ENCODE measurements at regions not wholly inside any gene's neighbourhood (a gene's known extent, or its start where the extent isn't known, plus 50 kb on each side); places are given as distances from the start of the nearest gene placed in this dataset.

DNA sequence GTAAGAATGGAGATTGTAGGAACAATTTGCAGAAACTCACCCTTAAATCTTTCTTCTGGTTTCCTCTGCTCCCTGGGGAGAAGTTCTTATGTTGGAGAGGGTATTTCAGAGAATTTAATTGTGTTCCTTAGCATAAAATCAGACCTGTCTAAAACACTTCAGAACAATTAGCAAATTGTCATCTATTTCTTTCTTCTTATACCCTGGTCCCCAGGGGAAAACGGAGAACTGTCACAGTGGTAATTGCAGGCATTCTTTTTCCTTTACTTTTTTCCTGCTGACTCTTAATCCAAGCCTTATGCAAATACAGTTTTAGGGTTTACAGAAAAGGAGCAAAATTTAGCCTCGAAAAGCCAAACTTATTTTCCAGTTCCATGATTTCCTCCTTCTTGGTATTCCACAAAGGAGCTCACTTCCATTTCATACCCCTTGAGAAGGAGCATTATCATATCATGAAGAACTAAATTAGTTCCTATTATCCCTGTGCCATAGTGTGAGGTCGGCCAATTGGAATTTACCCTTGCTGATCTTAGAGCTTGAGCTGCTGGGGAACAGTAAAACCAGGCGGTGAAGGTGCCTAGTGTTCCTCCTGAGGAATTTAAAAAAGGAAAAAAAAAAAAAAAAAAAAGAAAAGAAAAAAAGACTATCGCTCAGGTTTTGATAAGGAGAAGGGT, 173.8 kb downstream of the IL15 start:
- H3K4me1 Mint-ChIP-seq = peaks cover 26% of the 10 kb centered on the region
- CTCF ChIA-PET = interaction anchor here (1.4 kb wide), 1 partner anchor 156 kb away, joined by 4 read pairs; no protein-coding TSS in a partner anchor
- no peak overlapping the region for H3K4me3 Mint-ChIP-seq
- H3K36me3 Mint-ChIP-seq = no peaks in the 10 kb centered on the region
- H3K9me3 Mint-ChIP-seq = no peaks in the 10 kb centered on the region
- TF ChIP-seq, protein P1, sequence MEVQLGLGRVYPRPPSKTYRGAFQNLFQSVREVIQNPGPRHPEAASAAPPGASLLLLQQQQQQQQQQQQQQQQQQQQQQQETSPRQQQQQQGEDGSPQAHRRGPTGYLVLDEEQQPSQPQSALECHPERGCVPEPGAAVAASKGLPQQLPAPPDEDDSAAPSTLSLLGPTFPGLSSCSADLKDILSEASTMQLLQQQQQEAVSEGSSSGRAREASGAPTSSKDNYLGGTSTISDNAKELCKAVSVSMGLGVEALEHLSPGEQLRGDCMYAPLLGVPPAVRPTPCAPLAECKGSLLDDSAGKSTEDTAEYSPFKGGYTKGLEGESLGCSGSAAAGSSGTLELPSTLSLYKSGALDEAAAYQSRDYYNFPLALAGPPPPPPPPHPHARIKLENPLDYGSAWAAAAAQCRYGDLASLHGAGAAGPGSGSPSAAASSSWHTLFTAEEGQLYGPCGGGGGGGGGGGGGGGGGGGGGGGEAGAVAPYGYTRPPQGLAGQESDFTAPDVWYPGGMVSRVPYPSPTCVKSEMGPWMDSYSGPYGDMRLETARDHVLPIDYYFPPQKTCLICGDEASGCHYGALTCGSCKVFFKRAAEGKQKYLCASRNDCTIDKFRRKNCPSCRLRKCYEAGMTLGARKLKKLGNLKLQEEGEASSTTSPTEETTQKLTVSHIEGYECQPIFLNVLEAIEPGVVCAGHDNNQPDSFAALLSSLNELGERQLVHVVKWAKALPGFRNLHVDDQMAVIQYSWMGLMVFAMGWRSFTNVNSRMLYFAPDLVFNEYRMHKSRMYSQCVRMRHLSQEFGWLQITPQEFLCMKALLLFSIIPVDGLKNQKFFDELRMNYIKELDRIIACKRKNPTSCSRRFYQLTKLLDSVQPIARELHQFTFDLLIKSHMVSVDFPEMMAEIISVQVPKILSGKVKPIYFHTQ (CRISPR knock-in tag; IDR thresholded peaks at IDR 0.05) = no peak
- TF ChIP-seq FOXP1 (CRISPR knock-in tag; IDR thresholded peaks at IDR 0.05; ENCODE audit: borderline replicate concordance) = no peak
- TF ChIP-seq, protein P2, sequence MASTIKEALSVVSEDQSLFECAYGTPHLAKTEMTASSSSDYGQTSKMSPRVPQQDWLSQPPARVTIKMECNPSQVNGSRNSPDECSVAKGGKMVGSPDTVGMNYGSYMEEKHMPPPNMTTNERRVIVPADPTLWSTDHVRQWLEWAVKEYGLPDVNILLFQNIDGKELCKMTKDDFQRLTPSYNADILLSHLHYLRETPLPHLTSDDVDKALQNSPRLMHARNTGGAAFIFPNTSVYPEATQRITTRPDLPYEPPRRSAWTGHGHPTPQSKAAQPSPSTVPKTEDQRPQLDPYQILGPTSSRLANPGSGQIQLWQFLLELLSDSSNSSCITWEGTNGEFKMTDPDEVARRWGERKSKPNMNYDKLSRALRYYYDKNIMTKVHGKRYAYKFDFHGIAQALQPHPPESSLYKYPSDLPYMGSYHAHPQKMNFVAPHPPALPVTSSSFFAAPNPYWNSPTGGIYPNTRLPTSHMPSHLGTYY (CRISPR knock-in tag; IDR thresholded peaks at IDR 0.05) = no peak
- TF ChIP-seq, protein P3, sequence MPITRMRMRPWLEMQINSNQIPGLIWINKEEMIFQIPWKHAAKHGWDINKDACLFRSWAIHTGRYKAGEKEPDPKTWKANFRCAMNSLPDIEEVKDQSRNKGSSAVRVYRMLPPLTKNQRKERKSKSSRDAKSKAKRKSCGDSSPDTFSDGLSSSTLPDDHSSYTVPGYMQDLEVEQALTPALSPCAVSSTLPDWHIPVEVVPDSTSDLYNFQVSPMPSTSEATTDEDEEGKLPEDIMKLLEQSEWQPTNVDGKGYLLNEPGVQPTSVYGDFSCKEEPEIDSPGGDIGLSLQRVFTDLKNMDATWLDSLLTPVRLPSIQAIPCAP (CRISPR knock-in tag; IDR thresholded peaks at IDR 0.05) = no peak
- no peak for TF ChIP-seq ELF4 (CRISPR knock-in tag; IDR thresholded peaks at IDR 0.05; ENCODE audit: low read depth)
- no peak for TF ChIP-seq CREM (CRISPR knock-in tag; IDR thresholded peaks at IDR 0.05)
- TF ChIP-seq, protein P4, sequence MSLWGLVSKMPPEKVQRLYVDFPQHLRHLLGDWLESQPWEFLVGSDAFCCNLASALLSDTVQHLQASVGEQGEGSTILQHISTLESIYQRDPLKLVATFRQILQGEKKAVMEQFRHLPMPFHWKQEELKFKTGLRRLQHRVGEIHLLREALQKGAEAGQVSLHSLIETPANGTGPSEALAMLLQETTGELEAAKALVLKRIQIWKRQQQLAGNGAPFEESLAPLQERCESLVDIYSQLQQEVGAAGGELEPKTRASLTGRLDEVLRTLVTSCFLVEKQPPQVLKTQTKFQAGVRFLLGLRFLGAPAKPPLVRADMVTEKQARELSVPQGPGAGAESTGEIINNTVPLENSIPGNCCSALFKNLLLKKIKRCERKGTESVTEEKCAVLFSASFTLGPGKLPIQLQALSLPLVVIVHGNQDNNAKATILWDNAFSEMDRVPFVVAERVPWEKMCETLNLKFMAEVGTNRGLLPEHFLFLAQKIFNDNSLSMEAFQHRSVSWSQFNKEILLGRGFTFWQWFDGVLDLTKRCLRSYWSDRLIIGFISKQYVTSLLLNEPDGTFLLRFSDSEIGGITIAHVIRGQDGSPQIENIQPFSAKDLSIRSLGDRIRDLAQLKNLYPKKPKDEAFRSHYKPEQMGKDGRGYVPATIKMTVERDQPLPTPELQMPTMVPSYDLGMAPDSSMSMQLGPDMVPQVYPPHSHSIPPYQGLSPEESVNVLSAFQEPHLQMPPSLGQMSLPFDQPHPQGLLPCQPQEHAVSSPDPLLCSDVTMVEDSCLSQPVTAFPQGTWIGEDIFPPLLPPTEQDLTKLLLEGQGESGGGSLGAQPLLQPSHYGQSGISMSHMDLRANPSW (CRISPR knock-in tag; conservative IDR thresholded peaks at IDR 0.05; ENCODE audit: low read depth) = no peak
- TF ChIP-seq RELA (CRISPR knock-in tag; IDR thresholded peaks at IDR 0.05; ENCODE audit: borderline replicate concordance) = no peak
- no peak for TF ChIP-seq CREB1 (CRISPR knock-in tag; IDR thresholded peaks at IDR 0.05)
- TF ChIP-seq, protein P5, sequence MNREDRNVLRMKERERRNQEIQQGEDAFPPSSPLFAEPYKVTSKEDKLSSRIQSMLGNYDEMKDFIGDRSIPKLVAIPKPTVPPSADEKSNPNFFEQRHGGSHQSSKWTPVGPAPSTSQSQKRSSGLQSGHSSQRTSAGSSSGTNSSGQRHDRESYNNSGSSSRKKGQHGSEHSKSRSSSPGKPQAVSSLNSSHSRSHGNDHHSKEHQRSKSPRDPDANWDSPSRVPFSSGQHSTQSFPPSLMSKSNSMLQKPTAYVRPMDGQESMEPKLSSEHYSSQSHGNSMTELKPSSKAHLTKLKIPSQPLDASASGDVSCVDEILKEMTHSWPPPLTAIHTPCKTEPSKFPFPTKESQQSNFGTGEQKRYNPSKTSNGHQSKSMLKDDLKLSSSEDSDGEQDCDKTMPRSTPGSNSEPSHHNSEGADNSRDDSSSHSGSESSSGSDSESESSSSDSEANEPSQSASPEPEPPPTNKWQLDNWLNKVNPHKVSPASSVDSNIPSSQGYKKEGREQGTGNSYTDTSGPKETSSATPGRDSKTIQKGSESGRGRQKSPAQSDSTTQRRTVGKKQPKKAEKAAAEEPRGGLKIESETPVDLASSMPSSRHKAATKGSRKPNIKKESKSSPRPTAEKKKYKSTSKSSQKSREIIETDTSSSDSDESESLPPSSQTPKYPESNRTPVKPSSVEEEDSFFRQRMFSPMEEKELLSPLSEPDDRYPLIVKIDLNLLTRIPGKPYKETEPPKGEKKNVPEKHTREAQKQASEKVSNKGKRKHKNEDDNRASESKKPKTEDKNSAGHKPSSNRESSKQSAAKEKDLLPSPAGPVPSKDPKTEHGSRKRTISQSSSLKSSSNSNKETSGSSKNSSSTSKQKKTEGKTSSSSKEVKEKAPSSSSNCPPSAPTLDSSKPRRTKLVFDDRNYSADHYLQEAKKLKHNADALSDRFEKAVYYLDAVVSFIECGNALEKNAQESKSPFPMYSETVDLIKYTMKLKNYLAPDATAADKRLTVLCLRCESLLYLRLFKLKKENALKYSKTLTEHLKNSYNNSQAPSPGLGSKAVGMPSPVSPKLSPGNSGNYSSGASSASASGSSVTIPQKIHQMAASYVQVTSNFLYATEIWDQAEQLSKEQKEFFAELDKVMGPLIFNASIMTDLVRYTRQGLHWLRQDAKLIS (CRISPR knock-in tag; IDR thresholded peaks at IDR 0.05; ENCODE audit: borderline replicate concordance) = no peak
- TF ChIP-seq SOX15 (CRISPR knock-in tag; IDR thresholded peaks at IDR 0.05) = no peak
- TF ChIP-seq ZNF396 (CRISPR knock-in tag; IDR thresholded peaks at IDR 0.05; ENCODE audit: borderline replicate concordance) = no peak
- TF ChIP-seq TP53 (CRISPR knock-in tag; IDR thresholded peaks at IDR 0.05) = no peak
- peak; percentile 89 for ATAC-seq
- no peak overlapping the region for H3K27ac Mint-ChIP-seq
- DNase-seq (ENCODE audit: low spot score) = no peak
- POLR2A ChIA-PET = interaction anchor here (0.5 kb wide), 1 partner anchor 375 kb away, joined by 3 read pairs; no protein-coding TSS in a partner anchor
- H3K27me3 Mint-ChIP-seq (ENCODE audit: low read depth) = no peaks in the 10 kb centered on the region
